ENCODE measurements at regions not wholly inside any gene's neighbourhood (a gene's known extent, or its start where the extent isn't known, plus 50 kb on each side); places are given as distances from the start of the nearest gene placed in this dataset.

DNA sequence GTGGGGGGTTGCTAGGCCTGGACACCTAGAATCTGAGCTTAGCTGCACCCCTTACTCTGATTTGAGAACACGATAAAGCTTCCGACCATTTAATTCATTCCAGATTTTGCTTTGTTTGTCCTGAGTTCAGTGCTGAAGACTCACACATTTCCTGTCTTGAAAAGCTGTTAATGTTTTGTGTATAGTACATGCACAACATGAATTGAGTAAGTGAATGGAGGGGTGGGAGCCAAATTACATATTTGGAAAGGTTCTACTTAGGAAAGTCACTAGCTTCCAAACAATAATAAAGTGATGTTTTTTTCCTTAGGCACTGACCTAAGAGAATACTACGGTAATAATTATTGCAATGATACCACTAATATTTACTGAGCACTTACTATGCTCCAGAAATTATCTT is 955.2 kb upstream of the NR2F2 start:
- no peak for TF ChIP-seq CTCF (conservative IDR thresholded peaks at IDR 0.05 in 1 of 2, IDR thresholded peaks at IDR 0.05 in 1 of 2; ENCODE audit: low read depth in 1 of 2, low read length in 2 of 2)
- TF ChIP-seq EZH2 (IDR thresholded peaks at IDR 0.05; ENCODE audit: low read length, missing control alignments) = no peak

Measured in fibroblast of lung (primary cell).